ENCODE measurements at regions not wholly inside any gene's neighbourhood (a gene's known extent, or its start where the extent isn't known, plus 50 kb on each side); places are given as distances from the start of the nearest gene placed in this dataset.

DNA sequence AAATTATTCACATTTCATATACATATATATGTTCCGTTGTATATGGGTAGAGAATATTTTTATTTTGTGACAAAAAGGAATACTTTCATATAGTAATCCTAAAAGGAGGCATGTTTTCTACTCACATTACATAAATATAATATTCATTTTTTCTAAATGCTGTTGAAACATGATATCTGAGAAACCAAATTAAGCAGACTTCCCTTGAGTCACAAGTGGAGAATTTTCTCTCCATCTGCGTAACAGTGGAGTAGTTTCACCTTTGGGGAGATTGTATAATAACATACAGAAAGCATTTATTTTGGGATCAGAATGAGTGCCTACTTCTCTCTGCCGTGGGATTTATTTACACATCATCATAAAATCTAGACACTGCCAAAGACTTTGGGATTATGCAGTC, 849.8 kb downstream of the NSUN3 start:
- no peak for TF ChIP-seq CTCF (IDR thresholded peaks at IDR 0.05; ENCODE audit: insufficient read depth, low read length, poor library complexity, severe bottlenecking)
- no peak for TF ChIP-seq EZH2phosphoT487 (conservative IDR thresholded peaks at IDR 0.05; ENCODE audit: low read length)
